ENCODE measurements at regions not wholly inside any gene's neighbourhood (a gene's known extent, or its start where the extent isn't known, plus 50 kb on each side); places are given as distances from the start of the nearest gene placed in this dataset.

DNA sequence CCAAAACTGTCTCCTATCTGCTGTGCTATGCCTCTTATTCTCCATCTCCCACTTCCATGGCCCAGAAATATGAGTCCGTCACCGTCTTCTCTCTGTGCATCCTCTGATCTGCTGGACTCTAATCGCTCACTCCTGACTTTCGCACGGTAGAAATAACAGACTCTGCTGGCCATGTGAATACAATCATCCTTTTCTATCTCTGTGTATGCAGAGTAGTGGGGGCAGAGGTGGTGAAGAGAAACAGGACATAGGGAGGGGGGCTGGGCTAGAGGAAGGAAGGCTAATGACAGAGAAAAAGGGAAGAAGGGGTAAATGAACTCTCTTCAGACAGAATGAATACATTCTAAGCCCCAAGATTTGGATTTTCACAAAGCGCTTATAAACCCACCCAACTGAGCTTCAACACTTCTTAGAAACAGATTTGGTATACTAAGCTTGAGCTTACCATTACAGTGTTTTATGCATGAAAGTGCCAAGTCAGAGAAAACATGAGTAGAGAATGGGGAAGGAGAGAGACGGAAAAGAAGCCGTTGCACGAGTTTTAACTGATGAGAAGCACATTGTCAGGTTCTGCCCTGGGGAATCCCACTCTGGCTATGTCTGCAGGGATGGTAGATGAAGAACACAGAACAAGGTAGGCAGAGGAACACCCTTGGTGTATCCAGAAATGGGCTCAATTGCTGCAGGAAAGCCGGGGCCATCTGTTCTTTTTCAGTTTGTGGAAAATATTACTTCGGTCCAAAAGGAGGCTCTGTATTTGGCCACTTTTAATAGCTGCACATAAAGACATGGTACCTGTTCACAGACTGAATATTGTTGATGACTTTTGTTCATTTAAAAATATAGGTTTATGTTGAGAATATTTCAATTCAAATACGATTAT lies 324.7 kb downstream of the ETS1 start:
- DNase-seq (ENCODE audit: low read depth, low spot score), result no peak

GRCh38 chr11:128261011-128261421 lies 326.3 kb downstream of the ETS1 start:
- no peak for DNase-seq (ENCODE audit: low read depth, low spot score)

DNA sequence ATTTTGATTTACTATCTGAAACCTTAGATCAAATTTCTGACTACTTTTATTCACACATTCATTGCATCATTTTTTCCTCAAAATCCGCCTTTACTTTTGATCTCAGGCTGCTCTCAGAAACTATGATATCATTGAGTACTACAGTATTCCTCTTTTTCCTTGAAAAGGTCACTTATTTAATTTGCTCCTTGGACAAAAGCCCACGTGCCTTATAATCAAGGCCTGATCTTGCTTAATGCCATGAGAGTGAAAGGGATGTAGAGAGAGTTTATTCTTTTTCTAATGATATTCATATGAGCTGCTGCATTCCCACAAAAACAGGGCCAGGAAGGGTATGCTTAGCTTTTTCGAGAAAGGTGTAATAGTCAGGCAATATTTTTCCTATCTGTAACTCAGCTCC lies 327.0 kb downstream of the ETS1 start:
- no peak for DNase-seq (ENCODE audit: low read depth, low spot score)

DNA sequence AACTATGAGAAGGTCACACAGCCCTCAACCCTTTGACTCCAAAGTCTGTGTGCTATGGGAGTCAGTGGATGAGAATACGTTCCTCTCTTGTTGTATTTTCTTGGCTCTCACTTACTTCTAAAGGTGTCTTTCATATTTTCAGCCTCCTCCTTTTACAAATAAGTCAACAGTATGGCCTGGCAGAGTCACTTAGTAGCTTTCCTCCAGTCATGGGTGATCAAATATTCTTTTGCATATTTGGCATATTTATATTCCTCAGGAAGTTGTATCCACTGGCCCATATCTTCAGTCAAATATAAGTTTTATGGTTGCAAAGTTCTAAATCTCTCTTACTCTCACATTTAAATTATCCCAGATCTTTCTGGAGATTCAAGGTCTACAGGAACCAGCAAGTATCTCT lies 327.5 kb downstream of the ETS1 start:
- DNase-seq (ENCODE audit: low read depth, low spot score), result no peak

DNA sequence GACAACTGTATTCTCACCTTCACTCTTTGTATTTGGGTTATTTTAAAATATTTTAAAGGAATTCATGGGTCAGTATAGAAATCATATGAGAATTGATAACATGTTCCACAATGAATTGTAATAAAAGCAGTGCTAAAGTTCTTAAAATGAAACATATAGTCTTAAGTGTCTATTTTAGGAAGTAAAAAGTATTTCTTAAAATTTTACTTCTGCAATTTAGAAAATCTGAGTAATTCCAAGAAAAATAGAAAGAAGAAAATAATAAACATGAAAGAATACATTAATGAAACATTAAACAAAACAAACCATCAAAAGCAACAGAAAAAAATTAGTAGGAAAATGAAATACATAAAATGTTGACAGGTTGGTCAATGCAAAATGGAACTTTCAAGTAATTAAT lies 332.4 kb downstream of the ETS1 start:
- no peak for DNase-seq (ENCODE audit: low read depth, low spot score)

GRCh38 chr11:128251140-128251539 lies 336.2 kb downstream of the ETS1 start:
- DNase-seq (ENCODE audit: low read depth, low spot score), result no peak

DNA sequence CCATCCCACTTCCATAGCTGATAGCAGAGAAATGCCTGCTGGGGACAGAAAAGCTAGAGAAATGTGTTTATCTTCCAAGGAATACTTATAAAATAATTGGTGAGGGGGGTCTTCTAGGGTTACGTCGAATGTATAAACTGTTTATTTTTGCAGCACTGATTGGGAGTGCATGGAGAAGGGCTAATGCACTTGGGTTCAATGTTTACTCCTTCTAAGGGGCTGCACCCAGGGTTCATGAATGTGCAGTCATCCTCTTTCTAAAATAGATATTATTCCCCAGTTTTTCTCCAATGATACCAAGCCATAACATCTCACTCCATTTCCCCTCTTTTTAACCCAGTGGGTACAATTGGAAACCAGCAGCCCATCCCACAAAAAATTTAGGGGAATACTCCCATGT lies 336.9 kb downstream of the ETS1 start:
- DNase-seq (ENCODE audit: low read depth, low spot score), result no peak

DNA sequence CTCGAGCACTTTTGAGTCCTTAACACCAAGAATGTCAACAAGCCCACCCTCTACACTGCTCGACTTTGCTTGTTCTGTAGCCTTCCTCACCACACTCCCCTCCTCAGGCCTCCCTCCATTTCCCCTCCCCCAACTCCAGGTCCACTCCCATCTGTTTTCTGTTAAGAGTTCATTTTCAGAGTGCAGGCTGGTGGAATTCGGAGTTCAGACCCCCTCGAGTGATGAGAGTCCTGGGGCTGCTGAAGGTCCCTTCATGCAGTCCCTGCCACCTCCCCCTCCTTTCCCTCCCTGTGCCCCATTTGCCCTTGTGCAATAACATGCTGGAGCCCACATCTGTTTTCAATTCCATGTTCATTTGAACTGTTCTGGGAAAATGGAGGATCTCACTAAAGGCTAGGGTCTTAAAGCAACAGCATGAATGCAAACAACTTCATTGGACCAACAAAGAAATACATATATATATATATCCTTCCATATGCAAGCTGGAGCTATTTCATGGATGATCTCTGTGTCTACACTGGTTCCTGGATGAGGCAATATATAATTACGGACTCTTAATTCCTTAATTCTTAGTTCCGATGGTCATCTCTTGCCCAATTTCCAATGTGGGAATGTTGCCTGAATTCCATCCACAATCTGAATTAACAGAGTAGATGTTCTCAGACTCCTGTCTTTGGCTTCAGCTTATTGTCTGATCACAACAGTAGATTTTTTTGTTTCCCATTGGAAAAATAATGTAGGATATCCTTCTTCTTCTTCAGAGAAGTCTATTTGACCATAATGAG lies 340.4 kb downstream of the ETS1 start:
- DNase-seq (ENCODE audit: low read depth, low spot score), result no peak

- peak; percentile 14 for DNase-seq (ENCODE audit: low read depth, low spot score)
Observed at GRCh38 chr11:128246364-128246801, 341.0 kb downstream of the ETS1 start.

DNA sequence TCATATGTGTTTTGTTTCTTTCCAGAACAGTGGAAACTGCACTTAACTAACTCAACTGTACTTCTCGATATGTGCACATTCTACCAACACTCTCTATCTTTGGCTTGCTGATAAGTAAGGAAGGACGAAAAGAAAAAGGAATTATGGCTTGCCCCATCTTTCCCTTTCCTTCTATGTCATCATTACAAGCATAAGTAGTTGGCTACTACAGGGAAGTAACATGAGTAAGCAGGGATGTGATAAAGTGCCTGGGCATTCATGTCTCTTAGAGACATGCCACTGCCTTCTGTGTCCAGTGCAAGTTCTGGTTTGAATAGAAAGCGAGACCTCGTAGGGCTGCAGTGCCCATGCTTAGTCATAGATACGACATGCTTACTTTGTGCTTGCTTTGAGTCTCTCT lies 342.5 kb downstream of the ETS1 start:
- no peak for DNase-seq (ENCODE audit: low read depth, low spot score)

DNA sequence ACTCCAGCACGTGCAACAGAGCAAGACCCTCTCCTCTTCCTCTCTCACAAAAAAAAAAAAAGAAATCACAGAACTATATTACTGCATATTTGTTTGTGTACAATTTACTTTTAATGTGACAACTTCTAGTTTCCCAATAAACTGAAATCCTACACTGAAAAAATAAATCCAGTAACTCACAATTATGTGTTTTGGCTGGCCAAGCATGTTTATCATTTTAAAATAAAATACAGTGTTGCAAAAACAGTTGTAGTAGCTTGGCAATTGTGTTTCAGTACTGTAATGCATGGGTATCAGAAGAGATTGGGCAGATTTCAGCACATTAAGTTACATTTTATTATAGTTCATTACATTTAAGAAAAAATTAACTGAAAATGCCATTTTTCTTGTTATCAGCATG lies 344.9 kb downstream of the ETS1 start:
- no peak for DNase-seq (ENCODE audit: low read depth, low spot score)

DNA sequence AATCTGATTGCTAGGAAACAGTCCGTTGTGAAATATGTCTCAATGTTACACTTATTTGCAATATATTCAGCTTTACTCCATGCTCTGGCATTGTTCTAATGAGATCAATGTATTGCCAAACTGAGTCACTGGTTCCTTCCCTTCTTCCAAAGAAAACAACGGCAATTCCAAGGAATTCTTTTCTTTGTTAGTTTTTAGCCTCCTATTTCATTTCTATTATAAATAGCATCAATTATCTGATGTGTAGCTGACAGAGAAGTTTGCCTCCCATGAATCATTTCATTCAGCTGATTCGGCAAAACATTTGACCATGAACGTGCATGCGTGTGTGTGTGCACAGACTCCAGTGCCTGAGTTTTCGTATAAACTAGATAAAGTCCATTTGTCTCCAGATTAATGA lies 346.8 kb downstream of the ETS1 start:
- no peak for DNase-seq (ENCODE audit: low read depth, low spot score)

GRCh38 chr11:128239306-128239705 lies 348.1 kb downstream of the ETS1 start:
- no peak for DNase-seq (ENCODE audit: low read depth, low spot score)

- DNase-seq (ENCODE audit: low read depth, low spot score), result no peak
Observed at GRCh38 chr11:128238521-128239265, 348.7 kb downstream of the ETS1 start.

DNA sequence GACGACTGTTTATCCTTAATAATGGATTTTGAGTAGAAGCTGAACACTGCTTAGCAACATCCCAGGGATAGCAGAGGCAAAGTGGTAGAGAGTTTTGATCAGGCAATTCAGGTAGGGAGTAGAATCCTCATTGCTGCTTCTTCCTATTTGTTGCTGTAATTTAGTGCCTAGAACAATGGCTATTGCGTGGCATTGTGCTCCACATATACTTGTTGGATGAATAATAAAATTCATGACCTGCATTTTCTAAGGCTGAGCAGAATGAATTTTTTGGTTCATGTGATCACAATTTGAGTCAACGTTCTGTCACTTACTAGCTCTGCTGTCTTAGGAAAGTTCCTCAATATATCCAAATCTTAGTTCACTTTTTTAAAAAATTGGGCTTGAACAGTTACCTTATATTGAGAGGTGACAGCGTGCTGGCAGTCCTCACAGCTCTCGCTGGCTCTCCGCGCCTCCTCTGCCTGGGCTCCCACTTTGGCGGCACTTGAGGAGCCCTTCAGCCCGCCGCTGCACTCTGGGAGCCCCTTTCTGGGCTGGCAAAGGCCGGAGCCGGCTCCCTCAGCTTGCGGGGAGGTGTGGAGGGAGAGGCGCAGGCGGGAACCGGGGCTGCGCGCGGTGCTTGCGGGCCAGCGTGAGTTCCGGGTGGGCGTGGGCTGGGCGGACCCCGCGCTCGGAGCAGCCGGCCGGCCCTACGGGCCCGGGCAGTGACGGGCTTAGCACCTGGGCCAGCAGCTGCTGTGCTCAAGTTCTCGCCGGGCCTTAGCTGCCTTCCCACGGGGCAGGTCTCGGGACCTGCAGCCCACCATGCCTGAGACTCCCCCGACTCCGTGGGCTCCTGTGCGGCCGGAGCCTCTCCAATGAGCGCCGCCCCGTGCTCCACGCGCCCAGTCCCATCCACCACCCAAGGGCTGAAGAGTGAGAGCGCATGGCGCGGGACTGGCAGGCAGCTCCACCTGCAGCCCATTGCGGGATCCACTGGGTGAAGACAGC lies 350.6 kb downstream of the ETS1 start:
- no peak for DNase-seq (ENCODE audit: low read depth, low spot score)

GRCh38 chr11:128235958-128236357 lies 351.4 kb downstream of the ETS1 start:
- DNase-seq (ENCODE audit: low read depth, low spot score), result peak; percentile 47

DNA sequence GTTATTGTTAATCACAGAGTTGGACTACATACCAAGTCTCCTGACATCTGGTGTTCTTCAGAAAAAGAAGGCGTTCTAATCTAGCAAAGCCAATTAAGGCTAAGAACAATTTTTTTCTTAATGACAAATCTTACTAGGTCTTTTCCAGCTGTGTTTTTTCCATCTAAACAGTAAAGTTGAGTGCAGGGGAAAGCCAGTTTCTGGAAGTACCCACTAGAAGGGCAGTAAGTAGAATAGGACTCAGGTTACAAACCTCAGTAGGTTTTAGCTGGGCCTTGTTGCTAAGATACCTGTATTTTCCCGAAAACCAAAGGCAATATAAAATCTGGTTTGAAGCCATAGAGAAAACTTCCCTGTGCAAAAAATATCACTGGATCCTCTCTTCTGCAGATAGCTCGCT lies 351.9 kb downstream of the ETS1 start:
- no peak for DNase-seq (ENCODE audit: low read depth, low spot score)

- no peak for DNase-seq (ENCODE audit: low read depth, low spot score)
Observed at GRCh38 chr11:128234143-128234542, 353.2 kb downstream of the ETS1 start.

GRCh38 chr11:128232588-128232987 lies 354.8 kb downstream of the ETS1 start:
- DNase-seq (ENCODE audit: low read depth, low spot score), result no peak

- no peak for DNase-seq (ENCODE audit: low read depth, low spot score)
Observed at GRCh38 chr11:128231845-128232410, 355.4 kb downstream of the ETS1 start.

GRCh38 chr11:128227466-128227865 lies 359.9 kb downstream of the ETS1 start:
- DNase-seq (ENCODE audit: low read depth, low spot score), result no peak

Data from ELF-1 (cell line).